ENCODE measurements at regions not wholly inside any gene's neighbourhood (a gene's known extent, or its start where the extent isn't known, plus 50 kb on each side); places are given as distances from the start of the nearest gene placed in this dataset.
"Not testable (repeated sequence)": the region's sequence is repeated elsewhere in the genome, so short reads cannot be mapped to it uniquely, and the experiment has no call there.

DNA sequence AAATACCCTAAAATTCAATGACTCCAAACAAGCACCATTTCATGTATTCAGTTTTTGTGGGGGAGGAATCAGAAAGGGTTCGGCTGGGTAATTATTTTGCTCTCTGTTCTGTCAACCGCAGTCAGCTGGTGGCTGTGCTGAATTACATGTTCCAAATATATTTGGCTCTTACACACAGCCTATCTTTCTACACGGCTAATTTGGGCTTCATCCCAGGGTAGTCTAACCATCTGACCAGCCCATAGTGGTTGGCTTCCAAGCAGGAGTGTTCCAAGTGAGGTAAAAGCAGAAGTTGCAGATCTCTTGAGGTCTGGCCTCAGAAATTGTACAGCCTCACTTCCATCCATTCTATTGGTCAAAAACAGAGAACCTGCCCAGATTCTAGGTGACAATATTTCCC, 760.8 kb upstream of the SEMA6D start:
- DNase-seq (ENCODE audit: low read depth), result no peak

- DNase-seq (ENCODE audit: low read depth), result no peak
Observed at GRCh38 chr15:46956881-46957280, 760.4 kb upstream of the SEMA6D start.

DNA sequence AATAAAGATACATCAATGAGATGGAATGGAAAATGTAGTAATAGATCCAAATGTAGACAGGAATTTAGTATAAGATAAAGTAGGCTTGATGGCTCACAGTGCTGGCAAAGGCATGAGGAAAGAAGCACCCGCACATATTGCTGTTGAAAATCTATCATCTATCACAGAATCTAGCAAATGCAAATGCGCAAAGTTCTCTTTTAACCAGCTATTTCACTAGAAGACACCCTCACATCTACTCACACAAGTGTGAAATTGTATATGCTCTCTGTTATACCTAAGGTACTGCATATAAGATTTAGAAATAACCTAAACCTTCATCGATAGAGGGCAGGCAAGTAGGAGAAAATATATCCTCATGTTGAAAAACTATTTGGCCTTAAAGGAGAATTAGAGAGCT, 756.7 kb upstream of the SEMA6D start:
- DNase-seq (ENCODE audit: low read depth), result no peak

- no peak for DNase-seq (ENCODE audit: low read depth)
Observed at GRCh38 chr15:46961795-46962194, 755.5 kb upstream of the SEMA6D start.

DNA sequence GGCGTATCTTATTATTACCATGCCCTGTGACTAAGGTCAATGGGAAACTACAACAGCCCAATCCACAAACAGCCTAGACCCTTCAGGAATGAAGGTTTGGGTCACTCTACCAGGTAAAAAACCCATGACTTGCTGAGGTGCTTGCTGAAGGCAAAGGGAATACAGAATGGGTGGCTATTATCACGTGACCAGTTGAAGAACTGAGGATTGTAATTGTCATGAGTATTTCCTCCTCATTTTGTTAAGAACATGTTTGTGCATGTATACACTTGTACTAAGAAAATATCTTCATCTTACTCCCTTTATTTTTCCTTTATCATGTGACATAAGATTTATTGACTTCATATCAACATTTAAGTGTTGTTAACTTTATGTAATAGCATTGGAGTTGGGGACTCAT, 729.2 kb upstream of the SEMA6D start:
- DNase-seq (ENCODE audit: low read depth), result not testable (repeated sequence)

DNA sequence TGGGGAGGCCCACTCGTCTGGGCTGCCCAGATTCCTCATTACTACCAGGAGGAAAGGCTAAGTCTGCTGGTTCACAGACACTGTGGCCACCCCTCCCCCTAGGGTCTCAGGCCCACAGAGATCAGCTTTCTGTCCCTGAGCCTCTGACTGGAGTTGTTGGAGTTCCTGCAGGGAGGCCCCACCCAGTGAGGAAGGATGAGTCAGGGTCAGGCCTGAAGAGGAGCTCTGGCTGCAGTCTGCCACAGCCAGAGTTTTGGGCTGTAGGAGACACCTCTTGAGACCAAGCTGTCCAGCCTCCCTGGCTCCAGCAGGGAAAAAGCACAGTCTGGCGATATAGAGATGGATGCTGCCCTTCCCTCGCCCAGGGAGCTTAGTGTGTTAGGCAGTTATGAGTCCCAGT, 720.9 kb upstream of the SEMA6D start:
- DNase-seq (ENCODE audit: low read depth), result no peak

DNA sequence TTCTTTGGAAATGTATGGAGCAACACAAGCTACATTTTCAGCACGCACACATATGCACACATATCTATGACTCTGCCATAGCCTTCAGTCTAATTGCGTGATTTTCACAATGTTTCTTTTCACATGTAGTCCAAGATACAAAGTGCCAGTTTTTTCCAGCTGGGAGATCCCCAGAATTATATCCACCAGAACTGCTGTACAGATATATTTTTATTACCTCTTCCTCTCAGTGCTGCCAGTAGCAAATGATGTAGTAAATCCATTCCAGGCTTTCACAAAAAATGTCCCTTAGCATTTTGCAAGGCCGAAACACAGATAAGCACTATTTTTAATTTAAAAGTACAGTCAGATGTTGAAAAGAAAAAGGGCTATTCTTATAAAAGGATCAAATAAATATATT, 719.8 kb upstream of the SEMA6D start:
- no peak for DNase-seq (ENCODE audit: low read depth)

DNA sequence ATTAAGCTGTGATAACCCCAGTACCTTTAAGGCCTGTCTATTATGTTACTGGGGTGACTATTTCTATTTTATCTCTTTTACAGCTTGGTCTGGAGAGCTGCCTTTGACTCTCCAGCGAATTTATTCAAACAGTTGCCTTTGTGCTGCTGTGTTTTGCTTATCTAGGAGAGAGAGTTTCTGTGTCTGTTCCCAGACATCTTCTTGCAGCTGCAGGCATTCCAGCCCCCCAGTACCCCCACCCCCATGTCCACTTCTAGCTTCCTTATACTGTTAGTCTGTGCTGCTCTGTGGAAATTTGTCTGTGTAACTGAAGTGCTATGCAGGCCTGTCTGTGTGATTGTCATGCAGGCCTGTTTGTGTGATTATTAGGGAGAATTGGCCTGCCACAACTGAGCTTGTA, 713.7 kb upstream of the SEMA6D start:
- no peak for DNase-seq (ENCODE audit: low read depth)

- no peak for DNase-seq (ENCODE audit: low read depth)
Observed at GRCh38 chr15:47013446-47013845, 703.9 kb upstream of the SEMA6D start.

- DNase-seq (ENCODE audit: low read depth), result no peak
Observed at GRCh38 chr15:47027322-47027946, 689.9 kb upstream of the SEMA6D start.

- DNase-seq (ENCODE audit: low read depth), result no peak
Observed at GRCh38 chr15:47035475-47036406, 681.6 kb upstream of the SEMA6D start.

DNA sequence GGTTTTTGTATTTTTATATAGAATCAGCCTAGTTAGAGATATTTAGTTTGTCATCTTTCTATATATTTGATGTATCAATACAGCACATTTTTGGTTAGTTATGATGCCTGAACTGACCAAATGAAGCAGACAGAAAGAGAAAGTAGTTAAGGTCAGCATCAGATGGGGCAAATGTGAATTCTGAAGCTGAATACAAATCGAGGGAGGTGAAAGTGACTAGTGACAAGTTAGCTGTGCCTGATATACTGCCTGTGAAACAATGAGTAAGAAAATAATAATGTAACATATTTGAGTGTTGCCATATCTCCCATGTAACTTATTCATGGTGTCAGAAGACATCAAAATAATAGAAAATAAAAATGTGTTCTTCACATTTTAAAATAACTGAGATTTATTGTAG, 680.3 kb upstream of the SEMA6D start:
- no peak for DNase-seq (ENCODE audit: low read depth)

DNA sequence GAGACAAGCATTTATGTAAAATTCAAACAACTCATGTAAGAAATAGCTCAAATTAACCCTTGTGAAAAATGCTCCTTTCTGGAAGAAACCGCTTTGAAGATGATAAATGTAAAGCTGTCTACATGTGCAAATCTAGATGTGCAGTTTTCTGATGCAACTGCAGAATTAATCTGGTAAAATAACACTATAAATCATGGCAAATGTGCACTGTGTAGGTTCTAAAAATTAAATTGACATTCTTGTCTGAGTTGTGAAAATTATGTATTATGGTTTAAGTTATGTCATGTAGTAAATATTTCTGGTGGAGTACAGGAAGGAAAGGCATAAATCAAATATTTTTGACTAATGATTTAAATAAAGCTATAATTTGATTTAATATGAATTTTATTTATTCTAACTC, 678.1 kb upstream of the SEMA6D start:
- no peak for DNase-seq (ENCODE audit: low read depth)

GRCh38 chr15:47041301-47041700, 676.0 kb upstream of the SEMA6D start:
- DNase-seq (ENCODE audit: low read depth), result no peak

DNA sequence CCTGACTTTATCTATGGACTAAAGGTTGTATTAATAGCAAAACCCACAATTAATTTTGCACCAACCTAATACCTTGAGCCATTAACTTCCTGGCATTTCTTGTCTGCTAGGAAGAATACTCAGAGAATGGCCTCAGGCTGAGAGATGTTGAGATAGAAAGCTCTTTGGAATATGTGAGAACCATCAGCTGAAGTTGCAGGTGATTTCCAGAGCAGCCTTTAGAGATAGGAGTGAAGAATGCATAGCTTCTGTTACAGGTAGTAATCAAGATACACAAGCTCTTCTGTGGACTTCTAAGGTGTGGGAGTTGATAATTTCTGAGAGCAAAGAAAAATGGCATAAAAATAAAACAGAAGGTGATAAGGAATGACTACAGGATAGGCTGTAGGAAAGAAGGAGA, 669.3 kb upstream of the SEMA6D start:
- not testable (repeated sequence) for DNase-seq (ENCODE audit: low read depth)

- no peak for DNase-seq (ENCODE audit: low read depth)
Observed at GRCh38 chr15:47066392-47066791, 650.9 kb upstream of the SEMA6D start.

GRCh38 chr15:47077846-47078245, 639.5 kb upstream of the SEMA6D start:
- DNase-seq (ENCODE audit: low read depth), result not testable (repeated sequence)

DNA sequence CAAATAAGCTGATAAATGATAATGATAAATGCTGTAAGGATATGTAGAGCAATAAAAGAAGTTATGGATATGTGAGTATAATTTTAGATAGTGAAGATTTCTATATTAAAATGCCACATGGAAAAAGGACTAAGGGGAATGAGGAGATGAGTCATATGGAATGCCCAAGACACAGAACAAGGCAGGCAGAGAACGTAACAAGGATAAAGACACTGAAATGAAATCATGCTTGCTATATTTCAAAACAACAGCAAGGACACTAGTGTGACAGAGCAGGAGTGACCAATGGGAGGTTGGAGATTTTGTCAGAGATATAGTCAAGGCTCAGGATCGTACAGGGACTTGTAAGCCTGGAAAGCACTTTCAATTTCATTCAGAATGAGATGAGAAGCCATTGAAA, 621.5 kb upstream of the SEMA6D start:
- no peak for DNase-seq (ENCODE audit: low read depth)

- DNase-seq (ENCODE audit: low read depth), result not testable (repeated sequence)
Observed at GRCh38 chr15:47098526-47098925, 618.8 kb upstream of the SEMA6D start.

- not testable (repeated sequence) for DNase-seq (ENCODE audit: low read depth)
Observed at GRCh38 chr15:47099801-47100200, 617.5 kb upstream of the SEMA6D start.

GRCh38 chr15:47108800-47109199, 608.5 kb upstream of the SEMA6D start:
- not testable (repeated sequence) for DNase-seq (ENCODE audit: low read depth)

DNA sequence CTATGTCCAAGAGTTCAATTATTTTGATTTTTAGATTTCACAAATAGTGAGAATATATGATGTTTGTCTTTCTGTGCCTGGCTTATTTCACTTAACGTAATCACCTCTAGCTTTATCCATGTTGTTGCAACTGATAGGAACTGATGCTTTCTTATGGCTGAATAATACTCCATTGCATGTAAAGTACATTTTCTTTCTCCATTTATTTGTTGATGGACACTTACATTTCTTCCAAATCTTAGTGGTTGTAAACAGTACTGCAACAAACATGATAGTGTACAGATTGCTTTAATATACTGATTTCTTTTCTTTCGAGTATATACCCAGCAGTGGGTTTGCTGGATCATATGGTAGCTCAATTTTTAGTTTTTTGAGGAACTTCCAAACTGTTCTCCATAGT, 600.6 kb upstream of the SEMA6D start:
- DNase-seq (ENCODE audit: low read depth), result no peak

GRCh38 chr15:47119349-47119748, 598.0 kb upstream of the SEMA6D start:
- DNase-seq (ENCODE audit: low read depth), result no peak
